OCI-LY7 (cell line): ENCODE measurements at regions not wholly inside any gene's neighbourhood (a gene's known extent, or its start where the extent isn't known, plus 50 kb on each side); places are given as distances from the start of the nearest gene placed in this dataset.

Experiments used
- EZH2phosphoT487 ChIP-seq: fragments of 200-600 bp; sonication (generic); IDR thresholded peaks from 2 replicates; pipeline ENCODE4 v1.6.1; 2018; ENCODE audit warnings: low read depth, borderline replicate concordance, mild to moderate bottlenecking, mixed run types, antibody characterized with exemption, low read length, moderate library complexity, mixed read lengths
- TF ChIP-seq, protein P1 (sequence below): fragments of 200-600 bp; sonication (generic); conservative IDR thresholded peaks from 2 replicates; pipeline ENCODE4 v1.5.1; 2014; ENCODE audit warnings: mild to moderate bottlenecking, antibody characterized with exemption, low read length, moderate library complexity, mixed read lengths

GRCh38 chr13:30535046-30535445 is 69.3 kb upstream of the HMGB1 start:
- TF ChIP-seq, protein P1, sequence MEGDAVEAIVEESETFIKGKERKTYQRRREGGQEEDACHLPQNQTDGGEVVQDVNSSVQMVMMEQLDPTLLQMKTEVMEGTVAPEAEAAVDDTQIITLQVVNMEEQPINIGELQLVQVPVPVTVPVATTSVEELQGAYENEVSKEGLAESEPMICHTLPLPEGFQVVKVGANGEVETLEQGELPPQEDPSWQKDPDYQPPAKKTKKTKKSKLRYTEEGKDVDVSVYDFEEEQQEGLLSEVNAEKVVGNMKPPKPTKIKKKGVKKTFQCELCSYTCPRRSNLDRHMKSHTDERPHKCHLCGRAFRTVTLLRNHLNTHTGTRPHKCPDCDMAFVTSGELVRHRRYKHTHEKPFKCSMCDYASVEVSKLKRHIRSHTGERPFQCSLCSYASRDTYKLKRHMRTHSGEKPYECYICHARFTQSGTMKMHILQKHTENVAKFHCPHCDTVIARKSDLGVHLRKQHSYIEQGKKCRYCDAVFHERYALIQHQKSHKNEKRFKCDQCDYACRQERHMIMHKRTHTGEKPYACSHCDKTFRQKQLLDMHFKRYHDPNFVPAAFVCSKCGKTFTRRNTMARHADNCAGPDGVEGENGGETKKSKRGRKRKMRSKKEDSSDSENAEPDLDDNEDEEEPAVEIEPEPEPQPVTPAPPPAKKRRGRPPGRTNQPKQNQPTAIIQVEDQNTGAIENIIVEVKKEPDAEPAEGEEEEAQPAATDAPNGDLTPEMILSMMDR, result no peak
- TF ChIP-seq EZH2phosphoT487, result no peak
